DOHH2 (cell line): ENCODE measurements at regions not wholly inside any gene's neighbourhood (a gene's known extent, or its start where the extent isn't known, plus 50 kb on each side); places are given as distances from the start of the nearest gene placed in this dataset.
"Not testable (repeated sequence)": the region's sequence is repeated elsewhere in the genome, so short reads cannot be mapped to it uniquely, and the experiment has no call there.

Experiments used
- H3F3A ChIP-seq: fragments of 200-600 bp; sonication (generic), shearing (Covaris generic); 2 replicates; pipeline ENCODE4 v1.6.0; 2016; ENCODE audit warnings: antibody characterized with exemption, mild to moderate bottlenecking; ENCODE audit not compliant: control insufficient read depth, insufficient read depth
- H3K27ac ChIP-seq: fragments of 200-600 bp; sonication (generic); 2 replicates; pipeline ENCODE4 v1.5.1; 2014; ENCODE audit warnings: low read depth, mild to moderate bottlenecking, low read length, moderate library complexity
- H3K27me3 ChIP-seq: fragments of 200-600 bp; sonication (generic); 2 replicates; pipeline ENCODE4 v1.6.1; 2014; ENCODE audit warnings: mild to moderate bottlenecking, low read length, mixed read lengths; ENCODE audit not compliant: control insufficient read depth
- H3K36me3 ChIP-seq: fragments of 200-600 bp; sonication (generic); 2 replicates; pipeline ENCODE4 v1.6.1; 2014; ENCODE audit warnings: mild to moderate bottlenecking, low read length, moderate library complexity, mixed read lengths; ENCODE audit not compliant: control insufficient read depth
- H3K4me1 ChIP-seq: fragments of 200-600 bp; sonication (generic); 2 replicates; pipeline ENCODE4 v1.6.1; 2014; ENCODE audit warnings: mild to moderate bottlenecking, low read length, mixed read lengths; ENCODE audit not compliant: control insufficient read depth
- H3K4me2 ChIP-seq: fragments of 200-600 bp; sonication (generic); 2 replicates; pipeline ENCODE4 v1.6.0; 2014; ENCODE audit warnings: mild to moderate bottlenecking, low read length, moderate library complexity
- H3K4me3 ChIP-seq: fragments of 200-600 bp; sonication (generic); 2 replicates; pipeline ENCODE4 v1.5.1; 2014; ENCODE audit warnings: mild to moderate bottlenecking, low read length, mixed read lengths
- H3K79me2 ChIP-seq: fragments of 200-600 bp; sonication (generic); 2 replicates; pipeline ENCODE4 v1.6.1; 2014; ENCODE audit warnings: mild to moderate bottlenecking, low read length, mixed read lengths; ENCODE audit not compliant: control insufficient read depth
- H3K9me2 ChIP-seq: fragments of 200-600 bp; sonication (generic); replicated peaks from 2 replicates; pipeline ENCODE4 v1.6.1; 2014; ENCODE audit warnings: mild to moderate bottlenecking, low read length, mixed read lengths; ENCODE audit not compliant: control insufficient read depth
- H3K9me3 ChIP-seq: fragments of 200-600 bp; sonication (generic); 2 replicates; pipeline ENCODE4 v1.6.1; 2014; ENCODE audit warnings: antibody characterized with exemption, low read length, mixed read lengths; ENCODE audit not compliant: control insufficient read depth, insufficient read depth
- H4K20me1 ChIP-seq: fragments of 200-600 bp; sonication (generic); 2 replicates; pipeline ENCODE4 v1.6.0; 2014; ENCODE audit warnings: low read depth, mild to moderate bottlenecking, antibody characterized with exemption, low read length, moderate library complexity; ENCODE audit not compliant: control insufficient read depth, insufficient read depth
- EZH2phosphoT487 ChIP-seq: fragments of 200-600 bp; sonication (generic); IDR thresholded peaks from 2 replicates; pipeline ENCODE4 v1.6.1; 2017; ENCODE audit warnings: borderline replicate concordance, mild to moderate bottlenecking, antibody characterized with exemption, low read length, moderate library complexity, mixed read lengths
- TF ChIP-seq, protein P1 (sequence below): fragments of 200-600 bp; sonication (generic); IDR thresholded peaks from one replicate; pipeline ENCODE4 v1.5.1; 2014; ENCODE audit warnings: antibody characterized with exemption, mild to moderate bottlenecking, low read depth, low read length; ENCODE audit not compliant: poor library complexity, severe bottlenecking

GRCh38 chrX:77347572-77347971 lies 99.6 kb upstream of the FGF16 start:
- no peaks in the 10 kb centered on the region for H3F3A ChIP-seq
- no peak overlapping the region for H3K4me2 ChIP-seq
- H3K9me3 ChIP-seq: no peaks in the 10 kb centered on the region

DNA sequence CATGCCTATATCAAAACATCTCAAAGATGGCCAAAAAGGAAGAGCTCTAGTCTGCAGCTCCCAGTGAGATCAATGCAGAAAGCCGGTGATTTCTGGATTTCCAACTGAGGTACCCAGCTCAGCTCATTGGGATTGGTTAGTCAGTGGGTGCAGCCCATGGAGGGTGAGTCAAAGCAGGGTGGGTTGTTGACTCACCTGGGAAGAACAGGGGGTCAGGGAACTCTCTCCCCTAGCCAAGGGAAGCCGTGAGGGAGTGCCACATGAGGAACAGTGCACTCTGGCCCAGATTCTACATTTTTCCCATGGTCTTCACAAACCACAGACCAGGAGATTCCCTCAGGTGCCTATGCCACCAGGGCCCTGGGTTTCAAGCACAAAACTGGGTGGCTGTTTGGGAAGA lies 57.3 kb upstream of the FGF16 start:
- no peak overlapping the region for H3K27ac ChIP-seq
- H3K36me3 ChIP-seq: no peaks in the 10 kb centered on the region
- no peak overlapping the region for H3K4me2 ChIP-seq
- no peaks in the 10 kb centered on the region for H3F3A ChIP-seq
- H3K4me3 ChIP-seq: no peak overlapping the region
- H3K79me2 ChIP-seq: no peaks in the 10 kb centered on the region
- H3K9me3 ChIP-seq: no peaks in the 10 kb centered on the region
- H3K4me1 ChIP-seq: no peaks in the 10 kb centered on the region
- TF ChIP-seq EZH2phosphoT487: no peak
- TF ChIP-seq, protein P1, sequence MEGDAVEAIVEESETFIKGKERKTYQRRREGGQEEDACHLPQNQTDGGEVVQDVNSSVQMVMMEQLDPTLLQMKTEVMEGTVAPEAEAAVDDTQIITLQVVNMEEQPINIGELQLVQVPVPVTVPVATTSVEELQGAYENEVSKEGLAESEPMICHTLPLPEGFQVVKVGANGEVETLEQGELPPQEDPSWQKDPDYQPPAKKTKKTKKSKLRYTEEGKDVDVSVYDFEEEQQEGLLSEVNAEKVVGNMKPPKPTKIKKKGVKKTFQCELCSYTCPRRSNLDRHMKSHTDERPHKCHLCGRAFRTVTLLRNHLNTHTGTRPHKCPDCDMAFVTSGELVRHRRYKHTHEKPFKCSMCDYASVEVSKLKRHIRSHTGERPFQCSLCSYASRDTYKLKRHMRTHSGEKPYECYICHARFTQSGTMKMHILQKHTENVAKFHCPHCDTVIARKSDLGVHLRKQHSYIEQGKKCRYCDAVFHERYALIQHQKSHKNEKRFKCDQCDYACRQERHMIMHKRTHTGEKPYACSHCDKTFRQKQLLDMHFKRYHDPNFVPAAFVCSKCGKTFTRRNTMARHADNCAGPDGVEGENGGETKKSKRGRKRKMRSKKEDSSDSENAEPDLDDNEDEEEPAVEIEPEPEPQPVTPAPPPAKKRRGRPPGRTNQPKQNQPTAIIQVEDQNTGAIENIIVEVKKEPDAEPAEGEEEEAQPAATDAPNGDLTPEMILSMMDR: no peak
- H4K20me1 ChIP-seq: no peaks in the 10 kb centered on the region
- no peaks in the 10 kb centered on the region for H3K9me2 ChIP-seq
- H3K27me3 ChIP-seq: no peaks in the 10 kb centered on the region

More at GRCh38 chrX:77347572-77347971, 99.6 kb upstream of the FGF16 start:
- H3K4me1 ChIP-seq: no peaks in the 10 kb centered on the region
- H3K27ac ChIP-seq: no peak overlapping the region
- no peak overlapping the region for H3K4me3 ChIP-seq
- no peaks in the 10 kb centered on the region for H3K36me3 ChIP-seq
- no peaks in the 10 kb centered on the region for H3K27me3 ChIP-seq
- no peaks in the 10 kb centered on the region for H3K79me2 ChIP-seq
- H3K9me2 ChIP-seq: no peaks in the 10 kb centered on the region
- H4K20me1 ChIP-seq: no peaks in the 10 kb centered on the region
- TF ChIP-seq, protein P1: no peak
- no peak for TF ChIP-seq EZH2phosphoT487

- not testable (repeated sequence) for H3K4me2 ChIP-seq, H4K20me1 ChIP-seq, H3K27ac ChIP-seq, H3K9me3 ChIP-seq, H3K36me3 ChIP-seq, H3K79me2 ChIP-seq, H3F3A ChIP-seq, H3K9me2 ChIP-seq, H3K27me3 ChIP-seq, H3K4me1 ChIP-seq, H3K4me3 ChIP-seq
Measured at GRCh38 chrX:77390365-77390764, 56.8 kb upstream of the FGF16 start.

- no peaks in the 10 kb centered on the region for H4K20me1 ChIP-seq
- no peaks in the 10 kb centered on the region for H3K27me3 ChIP-seq
- TF ChIP-seq, protein P1: no peak
- no peak for TF ChIP-seq EZH2phosphoT487
Measured at GRCh38 chrX:77396781-77397180, 50.4 kb upstream of the FGF16 start.

More at GRCh38 chrX:77396781-77397180, 50.4 kb upstream of the FGF16 start:
- no peak overlapping the region for H3K4me2 ChIP-seq
- H3K9me3 ChIP-seq: no peaks in the 10 kb centered on the region
- H3K36me3 ChIP-seq: no peaks in the 10 kb centered on the region
- no peaks in the 10 kb centered on the region for H3F3A ChIP-seq
- H3K4me1 ChIP-seq: no peaks in the 10 kb centered on the region
- H3K4me3 ChIP-seq: no peak overlapping the region
- no peaks in the 10 kb centered on the region for H3K9me2 ChIP-seq
- H3K27ac ChIP-seq: no peak overlapping the region
- no peaks in the 10 kb centered on the region for H3K79me2 ChIP-seq
